Immature natural killer cell (primary cell): ENCODE measurements at regions not wholly inside any gene's neighbourhood (a gene's known extent, or its start where the extent isn't known, plus 50 kb on each side); places are given as distances from the start of the nearest gene placed in this dataset.
"Not testable (repeated sequence)": the region's sequence is repeated elsewhere in the genome, so short reads cannot be mapped to it uniquely, and the experiment has no call there.

Experiments used
- DNase-seq, 3 donors: peaks; one replicate each; pipeline ENCODE4 v3.0.0; 2022; ENCODE audit warnings: mixed read lengths in 1 of 3
- H3K27ac Mint-ChIP-seq, 6 donors: one replicate each; pipeline ENCODE4 v1.8.0; 2020; ENCODE audit warnings: mixed read lengths in 6 of 6, mild to moderate bottlenecking in 5 of 6, inconsistent platforms in 4 of 6, moderate library complexity in 3 of 6
- H3K27me3 Mint-ChIP-seq, 3 donors: one replicate each; pipeline ENCODE4 v1.8.0; 2020 to 2021; ENCODE audit warnings: low read depth in 3 of 3, mild to moderate bottlenecking in 3 of 3, mixed read lengths in 3 of 3, moderate library complexity in 3 of 3, inconsistent platforms in 1 of 3
- H3K36me3 Mint-ChIP-seq, 3 donors: one replicate each; pipeline ENCODE4 v1.8.0; 2020; ENCODE audit warnings: mixed read lengths in 3 of 3, inconsistent platforms in 2 of 3, mild to moderate bottlenecking in 2 of 3
- H3K4me1 Mint-ChIP-seq, 2 donors: one replicate each; pipeline ENCODE4 v1.8.0; 2020; ENCODE audit warnings: inconsistent platforms in 2 of 2, mild to moderate bottlenecking in 2 of 2, mixed read lengths in 2 of 2, moderate library complexity in 1 of 2
- H3K4me3 Mint-ChIP-seq, 5 donors: one replicate each; pipeline ENCODE4 v1.8.0; 2020; ENCODE audit warnings: mild to moderate bottlenecking in 5 of 5, mixed read lengths in 5 of 5, inconsistent platforms in 3 of 5, moderate library complexity in 3 of 5
- H3K9me3 Mint-ChIP-seq, 6 donors: one replicate each; pipeline ENCODE4 v1.8.0; 2020; ENCODE audit warnings: mild to moderate bottlenecking in 6 of 6, mixed read lengths in 6 of 6, inconsistent platforms in 4 of 6, moderate library complexity in 3 of 6

GRCh38 chr18:73674125-73674865 is 473.3 kb downstream of the FBXO15 start:
- Mint-ChIP-seq H3K27ac (no peak overlapping the region), H3K27me3 (no peaks in the 10 kb centered on the region), H3K4me1 (no peaks in the 10 kb centered on the region), H3K36me3 (no peaks in the 10 kb centered on the region), H3K9me3 (peaks cover 5 to 19% (median 10%) of the 10 kb centered on the region in 6 donors), H3K4me3 (no peak overlapping the region)
- no peak for DNase-seq

GRCh38 chr18:73671480-73671879 is 476.2 kb downstream of the FBXO15 start:
- DNase-seq, H3K27ac Mint-ChIP-seq, H3K4me3 Mint-ChIP-seq, H3K36me3 Mint-ChIP-seq, H3K4me1 Mint-ChIP-seq, H3K27me3 Mint-ChIP-seq: not testable (repeated sequence)
- peaks cover 5 to 22% (median 10%) of the 10 kb centered on the region in 6 donors for H3K9me3 Mint-ChIP-seq

- Mint-ChIP-seq H3K36me3 (no peaks in the 10 kb centered on the region), H3K27me3 (no peaks in the 10 kb centered on the region), H3K4me1 (no peaks in the 10 kb centered on the region), H3K9me3 (peaks cover 2 to 17% (median 9%) of the 10 kb centered on the region in 6 donors), H3K4me3 (no peak overlapping the region), H3K27ac (no peak overlapping the region)
- no peak for DNase-seq
These were observed 477.1 kb downstream of the FBXO15 start for GRCh38 chr18:73670524-73670923.

GRCh38 chr18:73670039-73670438 is 477.6 kb downstream of the FBXO15 start:
- Mint-ChIP-seq H3K36me3 (no peaks in the 10 kb centered on the region), H3K4me1 (no peaks in the 10 kb centered on the region), H3K4me3 (no peak overlapping the region), H3K27me3 (no peaks in the 10 kb centered on the region), H3K27ac (no peak overlapping the region), H3K9me3 (peaks cover 2 to 15% (median 8%) of the 10 kb centered on the region in 6 donors)
- DNase-seq, result no peak

GRCh38 chr18:73669297-73669696 is 478.3 kb downstream of the FBXO15 start:
- Mint-ChIP-seq H3K9me3 (peaks cover 2 to 15% (median 8%) of the 10 kb centered on the region in 6 donors), H3K27me3 (no peaks in the 10 kb centered on the region), H3K4me1 (no peaks in the 10 kb centered on the region), H3K27ac (no peak overlapping the region), H3K4me3 (no peak overlapping the region), H3K36me3 (no peaks in the 10 kb centered on the region)
- DNase-seq, result no peak

GRCh38 chr18:73668051-73668450 is 479.6 kb downstream of the FBXO15 start:
- Mint-ChIP-seq H3K4me3 (no peak overlapping the region), H3K4me1 (no peaks in the 10 kb centered on the region), H3K36me3 (no peaks in the 10 kb centered on the region), H3K9me3 (peaks cover 2 to 22% (median 9%) of the 10 kb centered on the region in 6 donors), H3K27me3 (no peaks in the 10 kb centered on the region), H3K27ac (no peak overlapping the region)
- DNase-seq, result no peak

GRCh38 chr18:73666772-73667171 is 480.9 kb downstream of the FBXO15 start:
- Mint-ChIP-seq H3K4me3 (no peak overlapping the region), H3K27ac (no peak overlapping the region)

GRCh38 chr18:73664896-73665295 is 482.7 kb downstream of the FBXO15 start:
- no peak overlapping the region for H3K27ac Mint-ChIP-seq
- DNase-seq, result no peak
- no peaks in the 10 kb centered on the region for H3K36me3 Mint-ChIP-seq
- H3K4me3 Mint-ChIP-seq, result no peak overlapping the region
- H3K9me3 Mint-ChIP-seq, result peaks cover 0 to 33% (median 4%) of the 10 kb centered on the region in 6 donors
- no peaks in the 10 kb centered on the region for H3K4me1 Mint-ChIP-seq
- no peaks in the 10 kb centered on the region for H3K27me3 Mint-ChIP-seq

More at GRCh38 chr18:73666772-73667171, 480.9 kb downstream of the FBXO15 start:
- DNase-seq, result no peak
- no peaks in the 10 kb centered on the region for H3K4me1 Mint-ChIP-seq
- H3K36me3 Mint-ChIP-seq, result no peaks in the 10 kb centered on the region
- H3K9me3 Mint-ChIP-seq, result peaks cover 2 to 27% (median 8%) of the 10 kb centered on the region in 6 donors
- no peaks in the 10 kb centered on the region for H3K27me3 Mint-ChIP-seq

GRCh38 chr18:73663581-73663980 is 484.1 kb downstream of the FBXO15 start:
- Mint-ChIP-seq H3K36me3 (no peaks in the 10 kb centered on the region), H3K27me3 (no peaks in the 10 kb centered on the region)
- DNase-seq, result no peak

GRCh38 chr18:73662421-73662820 is 485.2 kb downstream of the FBXO15 start:
- no peaks in the 10 kb centered on the region for H3K27me3 Mint-ChIP-seq
- no peaks in the 10 kb centered on the region for H3K4me1 Mint-ChIP-seq
- DNase-seq, result no peak
- H3K36me3 Mint-ChIP-seq, result no peaks in the 10 kb centered on the region
- H3K4me3 Mint-ChIP-seq, result no peak overlapping the region
- H3K9me3 Mint-ChIP-seq, result peaks cover 0 to 27% (median 2%) of the 10 kb centered on the region in 6 donors
- H3K27ac Mint-ChIP-seq, result no peak overlapping the region

More at GRCh38 chr18:73663581-73663980, 484.1 kb downstream of the FBXO15 start:
- no peaks in the 10 kb centered on the region for H3K4me1 Mint-ChIP-seq
- H3K27ac Mint-ChIP-seq, result no peak overlapping the region
- H3K9me3 Mint-ChIP-seq, result peaks cover 0 to 31% (median 4%) of the 10 kb centered on the region in 6 donors
- no peak overlapping the region for H3K4me3 Mint-ChIP-seq

GRCh38 chr18:73660931-73661856 is 486.4 kb downstream of the FBXO15 start:
- no peak for DNase-seq
- Mint-ChIP-seq H3K9me3 (peaks cover 0 to 27% (median 2%) of the 10 kb centered on the region in 6 donors), H3K4me1 (no peaks in the 10 kb centered on the region), H3K27me3 (no peaks in the 10 kb centered on the region), H3K36me3 (no peaks in the 10 kb centered on the region), H3K4me3 (no peak overlapping the region), H3K27ac (no peak overlapping the region)

GRCh38 chr18:73656691-73657090 is 490.9 kb downstream of the FBXO15 start:
- Mint-ChIP-seq H3K9me3 (peaks cover 0 to 22% (median 6%) of the 10 kb centered on the region in 6 donors), H3K27me3 (no peaks in the 10 kb centered on the region), H3K4me1 (no peaks in the 10 kb centered on the region), H3K4me3 (no peak overlapping the region), H3K36me3 (no peaks in the 10 kb centered on the region), H3K27ac (no peak overlapping the region)
- DNase-seq, result no peak

- Mint-ChIP-seq H3K4me1 (no peaks in the 10 kb centered on the region), H3K9me3 (peaks cover 1 to 14% (median 3%) of the 10 kb centered on the region in 6 donors), H3K27me3 (no peaks in the 10 kb centered on the region), H3K36me3 (no peaks in the 10 kb centered on the region), H3K27ac (no peak overlapping the region), H3K4me3 (no peak overlapping the region)
- no peak for DNase-seq
These were observed 493.8 kb downstream of the FBXO15 start for GRCh38 chr18:73653827-73654226.

- Mint-ChIP-seq H3K27ac (no peak overlapping the region), H3K9me3 (peaks cover 1 to 14% (median 3%) of the 10 kb centered on the region in 6 donors), H3K36me3 (no peaks in the 10 kb centered on the region), H3K4me1 (no peaks in the 10 kb centered on the region), H3K4me3 (no peak overlapping the region), H3K27me3 (no peaks in the 10 kb centered on the region)
- no peak for DNase-seq
These were observed 494.4 kb downstream of the FBXO15 start for GRCh38 chr18:73653251-73653650.
